ENCODE measurements at regions not wholly inside any gene's neighbourhood (a gene's known extent, or its start where the extent isn't known, plus 50 kb on each side); places are given as distances from the start of the nearest gene placed in this dataset.

DNA sequence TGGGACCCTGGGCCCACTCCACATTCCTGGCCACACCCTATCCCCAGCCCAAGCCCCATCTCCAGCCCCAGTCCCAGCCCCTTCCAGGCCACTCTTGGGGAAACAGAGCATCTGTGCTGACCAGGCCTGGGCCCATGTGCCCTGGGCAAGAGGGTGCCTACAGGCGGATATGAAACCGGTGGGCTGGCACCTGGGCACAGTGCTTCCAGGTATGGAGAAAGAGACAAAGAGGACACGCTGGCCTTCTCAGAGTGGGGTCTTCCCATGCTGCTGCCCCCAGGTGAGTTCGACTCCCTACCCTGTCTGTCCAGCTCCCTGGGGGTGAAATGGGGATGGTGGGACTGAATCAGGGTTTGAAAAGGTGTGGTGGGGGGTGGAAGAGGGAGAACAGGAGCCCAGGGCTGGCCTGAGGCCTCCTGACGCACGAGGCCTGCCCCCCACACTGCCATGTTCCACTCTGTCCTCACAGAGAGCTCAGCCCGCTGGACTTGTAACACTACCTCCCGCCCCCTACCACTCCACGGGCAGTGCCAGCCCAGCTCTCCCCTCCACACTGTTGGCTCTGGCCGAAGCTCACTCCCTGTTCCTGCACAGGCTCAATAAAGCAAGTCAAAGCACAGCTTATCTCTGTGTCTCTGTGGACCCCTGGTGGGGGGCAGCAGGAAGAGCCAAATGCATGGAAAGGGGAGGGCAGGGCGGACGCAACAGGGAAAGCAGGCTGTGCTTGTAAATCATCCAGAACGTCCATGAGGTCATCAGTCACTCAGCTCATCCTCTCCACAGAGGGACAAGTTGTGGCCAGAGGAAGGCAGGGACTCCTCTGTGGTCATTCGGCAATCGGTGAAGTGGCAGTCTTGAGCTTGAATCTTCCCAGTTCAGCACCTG, 71.1 kb upstream of the TMEM97 start:
- TF ChIP-seq, protein P1, sequence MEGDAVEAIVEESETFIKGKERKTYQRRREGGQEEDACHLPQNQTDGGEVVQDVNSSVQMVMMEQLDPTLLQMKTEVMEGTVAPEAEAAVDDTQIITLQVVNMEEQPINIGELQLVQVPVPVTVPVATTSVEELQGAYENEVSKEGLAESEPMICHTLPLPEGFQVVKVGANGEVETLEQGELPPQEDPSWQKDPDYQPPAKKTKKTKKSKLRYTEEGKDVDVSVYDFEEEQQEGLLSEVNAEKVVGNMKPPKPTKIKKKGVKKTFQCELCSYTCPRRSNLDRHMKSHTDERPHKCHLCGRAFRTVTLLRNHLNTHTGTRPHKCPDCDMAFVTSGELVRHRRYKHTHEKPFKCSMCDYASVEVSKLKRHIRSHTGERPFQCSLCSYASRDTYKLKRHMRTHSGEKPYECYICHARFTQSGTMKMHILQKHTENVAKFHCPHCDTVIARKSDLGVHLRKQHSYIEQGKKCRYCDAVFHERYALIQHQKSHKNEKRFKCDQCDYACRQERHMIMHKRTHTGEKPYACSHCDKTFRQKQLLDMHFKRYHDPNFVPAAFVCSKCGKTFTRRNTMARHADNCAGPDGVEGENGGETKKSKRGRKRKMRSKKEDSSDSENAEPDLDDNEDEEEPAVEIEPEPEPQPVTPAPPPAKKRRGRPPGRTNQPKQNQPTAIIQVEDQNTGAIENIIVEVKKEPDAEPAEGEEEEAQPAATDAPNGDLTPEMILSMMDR (IDR thresholded peaks at IDR 0.05; ENCODE audit: control insufficient read depth, extremely low read depth, insufficient read depth) = no peak
- DNase-seq (ENCODE audit: low read depth) = no peak
- no peak overlapping the region for H3K4me3 ChIP-seq (ENCODE audit: low read depth, low read length)

- no peak for DNase-seq (ENCODE audit: low read depth)
- no peak overlapping the region for H3K4me3 ChIP-seq (ENCODE audit: low read depth, low read length)
- TF ChIP-seq, protein P1 (IDR thresholded peaks at IDR 0.05; ENCODE audit: control insufficient read depth, extremely low read depth, insufficient read depth) = no peak
Measured at GRCh38 chr17:28249706-28250105, 69.3 kb upstream of the TMEM97 start.

GRCh38 chr17:28252436-28252835, 66.6 kb upstream of the TMEM97 start:
- H3K4me3 ChIP-seq (ENCODE audit: low read depth, low read length) = no peak overlapping the region
- TF ChIP-seq, protein P1 (IDR thresholded peaks at IDR 0.05; ENCODE audit: control insufficient read depth, extremely low read depth, insufficient read depth) = no peak
- no peak for DNase-seq (ENCODE audit: low read depth)

GRCh38 chr17:28253663-28254062, 65.3 kb upstream of the TMEM97 start:
- DNase-seq (ENCODE audit: low read depth) = no peak
- no peak overlapping the region for H3K4me3 ChIP-seq (ENCODE audit: low read depth, low read length)
- TF ChIP-seq, protein P1 (IDR thresholded peaks at IDR 0.05; ENCODE audit: control insufficient read depth, extremely low read depth, insufficient read depth) = no peak

DNA sequence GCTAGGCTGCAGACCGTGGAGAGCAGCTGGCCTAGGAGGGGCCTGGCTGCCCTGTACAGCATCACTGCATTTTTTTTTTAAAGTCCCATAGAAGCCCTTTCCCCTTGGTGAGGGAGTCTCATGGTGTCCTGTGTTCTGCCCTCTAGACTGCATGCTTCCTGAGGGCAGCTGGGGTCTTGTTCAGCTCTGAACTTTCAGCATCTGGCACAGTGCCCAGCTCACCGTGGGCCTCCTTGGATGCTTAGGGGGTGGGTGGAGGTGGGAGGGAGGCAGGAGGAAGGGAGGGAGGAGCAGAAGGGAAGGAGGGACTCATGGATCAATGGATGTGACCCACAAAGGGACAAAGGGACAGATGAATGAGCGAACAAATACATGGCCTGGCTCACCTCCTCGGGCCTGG, 63.4 kb upstream of the TMEM97 start:
- TF ChIP-seq, protein P1 (IDR thresholded peaks at IDR 0.05; ENCODE audit: control insufficient read depth, extremely low read depth, insufficient read depth) = no peak
- H3K4me3 ChIP-seq (ENCODE audit: low read depth, low read length) = no peak overlapping the region
- DNase-seq (ENCODE audit: low read depth) = no peak

- TF ChIP-seq, protein P1 (IDR thresholded peaks at IDR 0.05; ENCODE audit: control insufficient read depth, extremely low read depth, insufficient read depth) = no peak
- no peak for DNase-seq (ENCODE audit: low read depth)
- no peak overlapping the region for H3K4me3 ChIP-seq (ENCODE audit: low read depth, low read length)
Measured at GRCh38 chr17:28256370-28256769, 62.6 kb upstream of the TMEM97 start.

DNA sequence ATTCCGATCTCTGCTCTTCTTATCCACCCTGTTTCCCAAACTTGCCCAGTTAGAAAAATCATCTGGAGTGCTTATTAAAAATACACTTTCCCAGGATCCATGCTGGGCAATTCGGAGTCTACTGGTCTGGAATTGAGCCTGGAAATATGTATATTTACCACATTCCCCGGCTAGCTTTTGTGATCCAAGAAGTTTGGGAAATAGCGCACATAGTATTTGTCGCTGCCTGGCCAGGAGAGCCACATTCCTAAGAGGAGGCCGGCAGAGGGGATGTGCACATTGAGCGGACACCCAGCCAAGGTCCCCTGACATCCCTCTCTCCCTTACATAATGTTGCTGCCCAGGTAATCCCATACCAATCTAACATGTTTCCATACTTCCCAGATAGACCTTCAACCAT, 62.1 kb upstream of the TMEM97 start:
- no peak overlapping the region for H3K4me3 ChIP-seq (ENCODE audit: low read depth, low read length)
- TF ChIP-seq, protein P1 (IDR thresholded peaks at IDR 0.05; ENCODE audit: control insufficient read depth, extremely low read depth, insufficient read depth) = no peak

More for the DNA sequence above, 62.1 kb upstream of the TMEM97 start:
- DNase-seq (ENCODE audit: low read depth) = no peak

Data from LNCaP clone FGC (cell line).